GM23338 (cell line): ENCODE measurements at regions not wholly inside any gene's neighbourhood (a gene's known extent, or its start where the extent isn't known, plus 50 kb on each side); places are given as distances from the start of the nearest gene placed in this dataset.

Experiments
- ATAC-seq: fragments of 200-7000 bp; cut with Tn5 transposase; 3 replicates; pipeline ENCODE4 v1.9.1; 2020
- DNase-seq: peaks from one replicate; pipeline ENCODE4 v3.0.0-alpha.2; 2015; ENCODE audit warnings: low spot score
- H2AFZ ChIP-seq: fragments of 200-600 bp; sonication (generic); 2 replicates; pipeline ENCODE4 v1.8.0; 2016; ENCODE audit warnings: antibody characterized with exemption, mild to moderate bottlenecking, moderate library complexity
- H3F3A ChIP-seq: fragments of 200-600 bp; sonication (generic); replicated peaks from 2 replicates; pipeline ENCODE4 v1.8.0; 2017; ENCODE audit warnings: antibody characterized with exemption, mixed run types, low read depth
- H3K27ac ChIP-seq: fragments of 200-600 bp; sonication (generic); 2 replicates; pipeline ENCODE4 v1.6.1; 2016; ENCODE audit warnings: low read depth
- H3K27me3 ChIP-seq: fragments of 200-600 bp; sonication (generic); 2 replicates; pipeline ENCODE4 v1.8.0; 2016; ENCODE audit warnings: mild to moderate bottlenecking, mixed run types, moderate library complexity; ENCODE audit not compliant: insufficient read depth
- H3K36me3 ChIP-seq: fragments of 200-600 bp; sonication (generic); 2 replicates; pipeline ENCODE4 v1.8.0; 2016; ENCODE audit warnings: mild to moderate bottlenecking; ENCODE audit not compliant: insufficient read depth
- H3K4me1 ChIP-seq: fragments of 200-600 bp; sonication (generic); 2 replicates; pipeline ENCODE4 v1.8.0; 2016; ENCODE audit warnings: mild to moderate bottlenecking, moderate library complexity; ENCODE audit not compliant: insufficient read depth
- H3K4me2 ChIP-seq: fragments of 200-600 bp; sonication (generic); 2 replicates; pipeline ENCODE4 v1.7.1; 2017; ENCODE audit warnings: mixed run types
- H3K4me3 ChIP-seq: fragments of 200-600 bp; sonication (generic); 2 replicates; pipeline ENCODE4 v1.6.1; 2016; ENCODE audit warnings: mixed run types
- H3K79me2 ChIP-seq: fragments of 200-600 bp; sonication (generic); replicated peaks from 2 replicates; pipeline ENCODE4 v1.8.0; 2017; ENCODE audit warnings: mild to moderate bottlenecking; ENCODE audit not compliant: insufficient read depth
- H3K9me2 ChIP-seq: fragments of 200-600 bp; sonication (generic); 2 replicates; pipeline ENCODE4 v1.8.0; 2017; ENCODE audit not compliant: insufficient read depth
- H4K20me1 ChIP-seq: fragments of 200-600 bp; sonication (generic); replicated peaks from 2 replicates; pipeline ENCODE4 v1.8.0; 2017; ENCODE audit warnings: mild to moderate bottlenecking; ENCODE audit not compliant: insufficient read depth
- H3K27ac Mint-ChIP-seq: 2 replicates; pipeline ENCODE4 v1.8.0; 2020; ENCODE audit warnings: inconsistent platforms, mild to moderate bottlenecking, moderate library complexity, mixed read lengths
- H3K27me3 Mint-ChIP-seq: 3 replicates; pipeline ENCODE4 v1.8.0; 2022; ENCODE audit warnings: low read depth, mild to moderate bottlenecking, moderate library complexity, mixed read lengths, inconsistent platforms; ENCODE audit not compliant: insufficient read depth, poor library complexity
- H3K36me3 Mint-ChIP-seq: 3 replicates; pipeline ENCODE4 v1.8.0; 2021; ENCODE audit warnings: low read depth, mild to moderate bottlenecking, inconsistent platforms, moderate library complexity, mixed read lengths
- H3K4me1 Mint-ChIP-seq: 3 replicates; pipeline ENCODE4 v1.8.0; 2020; ENCODE audit warnings: mild to moderate bottlenecking, inconsistent platforms, mixed read lengths
- H3K4me3 Mint-ChIP-seq: 3 replicates; pipeline ENCODE4 v1.8.0; 2021; ENCODE audit warnings: moderate library complexity, mild to moderate bottlenecking, inconsistent platforms, mixed read lengths
- H3K9me3 Mint-ChIP-seq: 3 replicates; pipeline ENCODE4 v1.8.0; 2020; ENCODE audit warnings: moderate library complexity, mild to moderate bottlenecking, inconsistent platforms, mixed read lengths
- CREB1 ChIP-seq: fragments of 250-450 bp; sonication (Bioruptor Pico); IDR thresholded peaks from 2 replicates; pipeline ENCODE4 v1.5.0; 2020; ENCODE audit warnings: low read depth, mild to moderate bottlenecking, moderate library complexity
- CTCF ChIP-seq, 2 experiments: fragments of 200-600 bp in 1 of 2; sonication (generic) in 1 of 2; conservative IDR thresholded peaks; 2 replicates each; pipeline versions ENCODE4 v1.5.1 to v1.6.1; 2016 to 2017; ENCODE audit warnings: antibody characterized with exemption in 2 of 2, low read depth in 2 of 2, mild to moderate bottlenecking in 2 of 2, moderate library complexity in 1 of 2
- ETS1 ChIP-seq: IDR thresholded peaks from 2 replicates; pipeline ENCODE4 v1.6.1; 2016; ENCODE audit warnings: antibody characterized with exemption
- EZH2 ChIP-seq: fragments of 200-600 bp; sonication (generic); IDR thresholded peaks from one replicate; pipeline ENCODE4 v1.8.0; 2017; ENCODE audit warnings: antibody characterized with exemption, mild to moderate bottlenecking, low read depth; ENCODE audit not compliant: unreplicated experiment
- EZH2phosphoT487 ChIP-seq: fragments of 200-600 bp; sonication (generic); IDR thresholded peaks from one replicate; pipeline ENCODE4 v1.8.1; 2018; ENCODE audit warnings: antibody characterized with exemption; ENCODE audit not compliant: unreplicated experiment
- JUNB ChIP-seq: IDR thresholded peaks from one replicate; pipeline ENCODE4 v1.6.1; 2016; ENCODE audit warnings: antibody characterized with exemption; ENCODE audit not compliant: unreplicated experiment
- POLR2AphosphoS5 ChIP-seq: IDR thresholded peaks from 2 replicates; pipeline ENCODE4 v1.6.1; 2016; ENCODE audit warnings: antibody characterized with exemption, low read depth
- ZNF114 ChIP-seq: fragments of 250-450 bp; sonication (Bioruptor Pico); IDR thresholded peaks from 2 replicates; pipeline ENCODE4 v1.5.0; 2020; ENCODE audit warnings: mild to moderate bottlenecking, moderate library complexity
- ZNF331 ChIP-seq: fragments of 250-450 bp; sonication (Bioruptor Pico); IDR thresholded peaks from 2 replicates; pipeline ENCODE4 v1.5.0; 2020; ENCODE audit warnings: low read depth, mild to moderate bottlenecking, moderate library complexity
- TF ChIP-seq, protein P1 (sequence below): fragments of 250-450 bp; sonication (Bioruptor Pico); IDR thresholded peaks from 2 replicates; pipeline ENCODE4 v1.5.0; 2020; ENCODE audit warnings: mild to moderate bottlenecking, moderate library complexity
- TF ChIP-seq, protein P2 (sequence below): IDR thresholded peaks from one replicate; pipeline ENCODE4 v1.6.1; 2018; ENCODE audit warnings: antibody characterized with exemption; ENCODE audit not compliant: unreplicated experiment

DNA sequence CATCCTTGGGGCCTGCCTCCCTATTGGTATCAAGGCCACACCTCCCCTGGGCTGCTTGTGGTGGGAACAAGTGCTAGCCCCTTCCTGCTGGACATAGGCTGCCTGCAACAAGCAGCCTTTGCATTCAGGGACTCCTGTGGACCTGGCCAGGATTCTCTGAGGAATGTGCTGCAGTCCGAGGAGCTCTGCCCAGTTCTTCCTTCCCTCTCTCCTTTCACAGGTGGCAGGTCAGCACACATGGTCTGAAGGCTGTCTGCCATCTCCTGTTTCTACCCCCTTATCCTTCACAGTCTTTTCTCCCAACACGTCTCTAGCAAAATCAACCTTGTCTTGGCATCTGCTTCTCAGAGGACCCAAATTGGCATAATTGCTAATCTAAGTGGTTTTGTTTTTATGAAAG, 97.0 kb upstream of the LIPC start (continued):
- TF ChIP-seq, protein P1, sequence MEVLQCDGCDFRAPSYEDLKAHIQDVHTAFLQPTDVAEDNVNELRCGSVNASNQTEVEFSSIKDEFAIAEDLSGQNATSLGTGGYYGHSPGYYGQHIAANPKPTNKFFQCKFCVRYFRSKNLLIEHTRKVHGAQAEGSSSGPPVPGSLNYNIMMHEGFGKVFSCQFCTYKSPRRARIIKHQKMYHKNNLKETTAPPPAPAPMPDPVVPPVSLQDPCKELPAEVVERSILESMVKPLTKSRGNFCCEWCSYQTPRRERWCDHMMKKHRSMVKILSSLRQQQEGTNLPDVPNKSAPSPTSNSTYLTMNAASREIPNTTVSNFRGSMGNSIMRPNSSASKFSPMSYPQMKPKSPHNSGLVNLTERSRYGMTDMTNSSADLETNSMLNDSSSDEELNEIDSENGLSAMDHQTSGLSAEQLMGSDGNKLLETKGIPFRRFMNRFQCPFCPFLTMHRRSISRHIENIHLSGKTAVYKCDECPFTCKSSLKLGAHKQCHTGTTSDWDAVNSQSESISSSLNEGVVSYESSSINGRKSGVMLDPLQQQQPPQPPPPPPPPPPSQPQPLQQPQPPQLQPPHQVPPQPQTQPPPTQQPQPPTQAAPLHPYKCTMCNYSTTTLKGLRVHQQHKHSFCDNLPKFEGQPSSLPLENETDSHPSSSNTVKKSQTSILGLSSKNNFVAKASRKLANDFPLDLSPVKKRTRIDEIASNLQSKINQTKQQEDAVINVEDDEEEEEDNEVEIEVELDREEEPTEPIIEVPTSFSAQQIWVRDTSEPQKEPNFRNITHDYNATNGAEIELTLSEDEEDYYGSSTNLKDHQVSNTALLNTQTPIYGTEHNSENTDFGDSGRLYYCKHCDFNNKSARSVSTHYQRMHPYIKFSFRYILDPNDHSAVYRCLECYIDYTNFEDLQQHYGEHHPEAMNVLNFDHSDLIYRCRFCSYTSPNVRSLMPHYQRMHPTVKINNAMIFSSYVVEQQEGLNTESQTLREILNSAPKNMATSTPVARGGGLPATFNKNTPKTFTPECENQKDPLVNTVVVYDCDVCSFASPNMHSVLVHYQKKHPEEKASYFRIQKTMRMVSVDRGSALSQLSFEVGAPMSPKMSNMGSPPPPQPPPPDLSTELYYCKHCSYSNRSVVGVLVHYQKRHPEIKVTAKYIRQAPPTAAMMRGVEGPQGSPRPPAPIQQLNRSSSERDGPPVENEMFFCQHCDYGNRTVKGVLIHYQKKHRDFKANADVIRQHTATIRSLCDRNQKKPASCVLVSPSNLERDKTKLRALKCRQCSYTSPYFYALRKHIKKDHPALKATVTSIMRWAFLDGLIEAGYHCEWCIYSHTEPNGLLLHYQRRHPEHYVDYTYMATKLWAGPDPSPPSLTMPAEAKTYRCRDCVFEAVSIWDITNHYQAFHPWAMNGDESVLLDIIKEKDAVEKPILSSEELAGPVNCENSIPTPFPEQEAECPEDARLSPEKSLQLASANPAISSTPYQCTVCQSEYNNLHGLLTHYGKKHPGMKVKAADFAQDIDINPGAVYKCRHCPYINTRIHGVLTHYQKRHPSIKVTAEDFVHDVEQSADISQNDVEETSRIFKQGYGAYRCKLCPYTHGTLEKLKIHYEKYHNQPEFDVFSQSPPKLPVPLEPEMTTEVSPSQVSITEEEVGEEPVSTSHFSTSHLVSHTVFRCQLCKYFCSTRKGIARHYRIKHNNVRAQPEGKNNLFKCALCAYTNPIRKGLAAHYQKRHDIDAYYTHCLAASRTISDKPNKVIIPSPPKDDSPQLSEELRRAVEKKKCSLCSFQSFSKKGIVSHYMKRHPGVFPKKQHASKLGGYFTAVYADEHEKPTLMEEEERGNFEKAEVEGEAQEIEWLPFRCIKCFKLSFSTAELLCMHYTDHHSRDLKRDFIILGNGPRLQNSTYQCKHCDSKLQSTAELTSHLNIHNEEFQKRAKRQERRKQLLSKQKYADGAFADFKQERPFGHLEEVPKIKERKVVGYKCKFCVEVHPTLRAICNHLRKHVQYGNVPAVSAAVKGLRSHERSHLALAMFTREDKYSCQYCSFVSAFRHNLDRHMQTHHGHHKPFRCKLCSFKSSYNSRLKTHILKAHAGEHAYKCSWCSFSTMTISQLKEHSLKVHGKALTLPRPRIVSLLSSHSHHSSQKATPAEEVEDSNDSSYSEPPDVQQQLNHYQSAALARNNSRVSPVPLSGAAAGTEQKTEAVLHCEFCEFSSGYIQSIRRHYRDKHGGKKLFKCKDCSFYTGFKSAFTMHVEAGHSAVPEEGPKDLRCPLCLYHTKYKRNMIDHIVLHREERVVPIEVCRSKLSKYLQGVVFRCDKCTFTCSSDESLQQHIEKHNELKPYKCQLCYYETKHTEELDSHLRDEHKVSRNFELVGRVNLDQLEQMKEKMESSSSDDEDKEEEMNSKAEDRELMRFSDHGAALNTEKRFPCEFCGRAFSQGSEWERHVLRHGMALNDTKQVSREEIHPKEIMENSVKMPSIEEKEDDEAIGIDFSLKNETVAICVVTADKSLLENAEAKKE (CRISPR knock-in tag), result no peak
- TF ChIP-seq JUNB (no peak), CREB1 (no peak)

DNA sequence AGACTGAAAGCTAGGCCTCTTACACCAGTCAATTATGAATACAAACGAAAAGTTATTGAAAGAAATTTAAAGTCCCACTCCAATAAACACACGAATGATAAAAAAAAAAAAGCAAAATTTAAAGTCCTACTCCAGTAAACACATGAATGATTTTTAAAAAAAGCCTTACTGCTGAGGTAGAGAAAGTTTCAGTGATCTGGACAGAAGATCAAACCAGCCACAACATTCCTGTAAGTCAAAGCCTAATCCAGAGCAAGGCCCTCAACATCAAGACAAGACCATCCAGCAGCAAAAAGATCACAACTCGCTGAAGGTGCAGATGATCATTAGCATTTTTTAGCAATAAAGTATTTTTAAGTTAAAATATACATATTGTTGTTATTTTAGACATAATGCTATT, 95.6 kb upstream of the LIPC start:
- Histone ChIP-seq H3K79me2 (no peaks in the 10 kb centered on the region), H3K36me3 (no peaks in the 10 kb centered on the region), H3K9me2 (0 out of 2 replicates have a peak, but pooled peaks cover 2% of the 10 kb centered on the region), H4K20me1 (no peaks in the 10 kb centered on the region), H3F3A (no peaks in the 10 kb centered on the region), H3K4me3 (no peak overlapping the region), H2AFZ (no peak overlapping the region), H3K4me2 (no peak overlapping the region), H3K27me3 (no peaks in the 10 kb centered on the region), H3K4me1 (peaks cover 20% of the 10 kb centered on the region), H3K27ac (no peak overlapping the region)
- DNase-seq, result no peak
- Mint-ChIP-seq H3K4me3 (no peak overlapping the region), H3K27me3 (peaks cover 2% of the 10 kb centered on the region), H3K9me3 (peaks cover 3% of the 10 kb centered on the region; the same call in 2 of the 3 replicates), H3K36me3 (no peaks in the 10 kb centered on the region; the same call in 2 of the 3 replicates), H3K27ac (no peak overlapping the region), H3K4me1 (peaks cover 22% of the 10 kb centered on the region)
- no peak for ATAC-seq
- TF ChIP-seq ETS1 (no peak), ZNF331 (no peak), EZH2 (no peak), EZH2phosphoT487 (no peak), POLR2AphosphoS5 (no peak), JUNB (no peak), CREB1 (no peak), ZNF114 (no peak), CTCF (conservative IDR thresholded peaks at IDR 0.05; ENCODE audit: low read depth in 2 of 2) (no peak)
- TF ChIP-seq, protein P2, sequence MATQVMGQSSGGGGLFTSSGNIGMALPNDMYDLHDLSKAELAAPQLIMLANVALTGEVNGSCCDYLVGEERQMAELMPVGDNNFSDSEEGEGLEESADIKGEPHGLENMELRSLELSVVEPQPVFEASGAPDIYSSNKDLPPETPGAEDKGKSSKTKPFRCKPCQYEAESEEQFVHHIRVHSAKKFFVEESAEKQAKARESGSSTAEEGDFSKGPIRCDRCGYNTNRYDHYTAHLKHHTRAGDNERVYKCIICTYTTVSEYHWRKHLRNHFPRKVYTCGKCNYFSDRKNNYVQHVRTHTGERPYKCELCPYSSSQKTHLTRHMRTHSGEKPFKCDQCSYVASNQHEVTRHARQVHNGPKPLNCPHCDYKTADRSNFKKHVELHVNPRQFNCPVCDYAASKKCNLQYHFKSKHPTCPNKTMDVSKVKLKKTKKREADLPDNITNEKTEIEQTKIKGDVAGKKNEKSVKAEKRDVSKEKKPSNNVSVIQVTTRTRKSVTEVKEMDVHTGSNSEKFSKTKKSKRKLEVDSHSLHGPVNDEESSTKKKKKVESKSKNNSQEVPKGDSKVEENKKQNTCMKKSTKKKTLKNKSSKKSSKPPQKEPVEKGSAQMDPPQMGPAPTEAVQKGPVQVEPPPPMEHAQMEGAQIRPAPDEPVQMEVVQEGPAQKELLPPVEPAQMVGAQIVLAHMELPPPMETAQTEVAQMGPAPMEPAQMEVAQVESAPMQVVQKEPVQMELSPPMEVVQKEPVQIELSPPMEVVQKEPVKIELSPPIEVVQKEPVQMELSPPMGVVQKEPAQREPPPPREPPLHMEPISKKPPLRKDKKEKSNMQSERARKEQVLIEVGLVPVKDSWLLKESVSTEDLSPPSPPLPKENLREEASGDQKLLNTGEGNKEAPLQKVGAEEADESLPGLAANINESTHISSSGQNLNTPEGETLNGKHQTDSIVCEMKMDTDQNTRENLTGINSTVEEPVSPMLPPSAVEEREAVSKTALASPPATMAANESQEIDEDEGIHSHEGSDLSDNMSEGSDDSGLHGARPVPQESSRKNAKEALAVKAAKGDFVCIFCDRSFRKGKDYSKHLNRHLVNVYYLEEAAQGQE, result no peak
